ENCODE measurements at regions not wholly inside any gene's neighbourhood (a gene's known extent, or its start where the extent isn't known, plus 50 kb on each side); places are given as distances from the start of the nearest gene placed in this dataset.
A peak's percentile ranks its signal among the peaks of the same experiment; 100 is the strongest.

GRCh38 chr16:20221208-20221607 is 106.1 kb downstream of the GP2 start:
- Mint-ChIP-seq H3K4me1 (no peaks in the 10 kb centered on the region), H3K36me3 (ENCODE audit: low read depth) (no peaks in the 10 kb centered on the region), H3K27me3 (ENCODE audit: low read depth) (peaks cover 48% of the 10 kb centered on the region), H3K4me3 (no peak overlapping the region), H3K9me3 (no peaks in the 10 kb centered on the region), H3K27ac (ENCODE audit: unreplicated experiment) (no peak overlapping the region)
- no peak for DNase-seq (ENCODE audit: low read depth, low spot score)
- TF ChIP-seq CTCF (conservative IDR thresholded peaks at IDR 0.05), result no peak

- no peak overlapping the region for H3K27ac Mint-ChIP-seq (ENCODE audit: unreplicated experiment)
- H3K36me3 Mint-ChIP-seq (ENCODE audit: low read depth), result no peaks in the 10 kb centered on the region
- DNase-seq (ENCODE audit: low read depth, low spot score), result no peak
- no peak overlapping the region for H3K4me3 Mint-ChIP-seq
- no peak for TF ChIP-seq CTCF (conservative IDR thresholded peaks at IDR 0.05)
- H3K4me1 Mint-ChIP-seq, result peaks cover 12% of the 10 kb centered on the region
- no peaks in the 10 kb centered on the region for H3K9me3 Mint-ChIP-seq
- H3K27me3 Mint-ChIP-seq (ENCODE audit: low read depth), result peaks cover 44% of the 10 kb centered on the region
These were observed 109.2 kb downstream of the GP2 start for GRCh38 chr16:20218093-20218492.

- H3K4me3 Mint-ChIP-seq, result no peak overlapping the region
- H3K4me1 Mint-ChIP-seq, result peaks cover 12% of the 10 kb centered on the region
- no peak overlapping the region for H3K27ac Mint-ChIP-seq (ENCODE audit: unreplicated experiment)
- H3K36me3 Mint-ChIP-seq (ENCODE audit: low read depth), result no peaks in the 10 kb centered on the region
- peaks cover 32% of the 10 kb centered on the region for H3K27me3 Mint-ChIP-seq (ENCODE audit: low read depth)
- no peaks in the 10 kb centered on the region for H3K9me3 Mint-ChIP-seq
- TF ChIP-seq CTCF (conservative IDR thresholded peaks at IDR 0.05), result no peak
- no peak for DNase-seq (ENCODE audit: low read depth, low spot score)
These were observed 110.6 kb downstream of the GP2 start for GRCh38 chr16:20216591-20217217.

- no peaks in the 10 kb centered on the region for H3K36me3 Mint-ChIP-seq (ENCODE audit: low read depth)
- TF ChIP-seq CTCF (conservative IDR thresholded peaks at IDR 0.05), result no peak
- peaks cover 28% of the 10 kb centered on the region for H3K27me3 Mint-ChIP-seq (ENCODE audit: low read depth)
- no peak overlapping the region for H3K4me3 Mint-ChIP-seq
- H3K9me3 Mint-ChIP-seq, result no peaks in the 10 kb centered on the region
- peaks cover 12% of the 10 kb centered on the region for H3K4me1 Mint-ChIP-seq
- peak overlapping the region; percentile 6 for H3K27ac Mint-ChIP-seq (ENCODE audit: unreplicated experiment)
- DNase-seq (ENCODE audit: low read depth, low spot score), result no peak
These were observed 112.9 kb downstream of the GP2 start for GRCh38 chr16:20214401-20214800.

- no peak for TF ChIP-seq CTCF (conservative IDR thresholded peaks at IDR 0.05)
- H3K27ac Mint-ChIP-seq (ENCODE audit: unreplicated experiment), result no peak overlapping the region
- H3K4me1 Mint-ChIP-seq, result peaks cover 11% of the 10 kb centered on the region
- no peak overlapping the region for H3K4me3 Mint-ChIP-seq
- no peaks in the 10 kb centered on the region for H3K36me3 Mint-ChIP-seq (ENCODE audit: low read depth)
- no peak for DNase-seq (ENCODE audit: low read depth, low spot score)
- peaks cover 38% of the 10 kb centered on the region for H3K27me3 Mint-ChIP-seq (ENCODE audit: low read depth)
- H3K9me3 Mint-ChIP-seq, result no peaks in the 10 kb centered on the region
These were observed 124.0 kb downstream of the GP2 start for GRCh38 chr16:20203272-20203671.
